Panc1 (cell line): ENCODE measurements at regions not wholly inside any gene's neighbourhood (a gene's known extent, or its start where the extent isn't known, plus 50 kb on each side); places are given as distances from the start of the nearest gene placed in this dataset.

ENCODE experiments used
- ATAC-seq: fragments of 200-7000 bp; cut with Tn5 transposase; 2 replicates; pipeline ENCODE4 v1.9.1; 2020; ENCODE audit warnings: mild to moderate bottlenecking, moderate library complexity
- BruUV-seq: library from RNA; stranded (reverse); fragments of 400-500 nt; replicated peaks from 2 replicates; lab custom pipeline; 2021; lab: Mats Ljungman, UMichigan
- CTCF ChIA-PET: fragments of 300-600 bp; sonication (Branson Sonifier 250); formaldehyde crosslinking; loops from one replicate; lab custom pipeline; 2022; ENCODE audit warnings: antibody characterized with exemption; lab: Charles Lee
- POLR2A ChIA-PET: fragments of 300-600 bp; sonication (Branson Sonifier 250); formaldehyde crosslinking; loops from one replicate; lab custom pipeline; 2022; ENCODE audit warnings: antibody characterized with exemption; lab: Charles Lee
- DNase-seq: peaks from one replicate; pipeline ENCODE4 v3.0.0-alpha.2; 2010; ENCODE audit warnings: low read depth, low spot score
- H3K27ac ChIP-seq: 2 replicates; pipeline ENCODE4 v1.5.1; 2011; ENCODE audit warnings: mild to moderate bottlenecking, low read length, inconsistent platforms
- H3K27me3 ChIP-seq: fragments of 200-500 bp; sonication (Bioruptor generic); 2 replicates; pipeline ENCODE4 v1.6.0; 2014; ENCODE audit warnings: low read length, inconsistent platforms; ENCODE audit not compliant: control insufficient read depth, insufficient read depth
- H3K36me3 ChIP-seq: fragments of 200-500 bp; sonication (Bioruptor generic); 2 replicates; pipeline ENCODE4 v1.5.1; 2014; ENCODE audit warnings: inconsistent platforms, mild to moderate bottlenecking, low read length, moderate library complexity; ENCODE audit not compliant: control insufficient read depth, insufficient read depth
- H3K4me1 ChIP-seq: 2 replicates; pipeline ENCODE4 v1.5.1; 2011; ENCODE audit warnings: inconsistent platforms, mild to moderate bottlenecking, low read length, moderate library complexity; ENCODE audit not compliant: control insufficient read depth, insufficient read depth
- H3K4me3 ChIP-seq, 2 experiments: 2 replicates each; pipeline ENCODE4 v1.5.1; 2011 to 2012; ENCODE audit warnings: low read depth in 2 of 2, low read length in 2 of 2, mild to moderate bottlenecking in 2 of 2, inconsistent platforms in 1 of 2, moderate library complexity in 1 of 2
- H3K9me3 ChIP-seq: fragments of 200-500 bp; sonication (Bioruptor generic); 2 replicates; pipeline ENCODE4 v1.5.1; 2014; ENCODE audit warnings: low read depth, mild to moderate bottlenecking, inconsistent platforms, low read length, moderate library complexity; ENCODE audit not compliant: control insufficient read depth, insufficient read depth
- CTCF ChIP-seq: fragments of 450-650 bp; IDR thresholded peaks from 2 replicates; pipeline ENCODE4 v1.5.1; 2017; ENCODE audit warnings: mild to moderate bottlenecking
- POLR2AphosphoS5 ChIP-seq: IDR thresholded peaks from 2 replicates; pipeline ENCODE4 v1.6.1; 2012; ENCODE audit warnings: mild to moderate bottlenecking, low read depth, low read length, moderate library complexity
- REST ChIP-seq, 2 experiments: IDR thresholded peaks; 2 replicates each; pipeline ENCODE4 v1.6.1; 2011 to 2012; ENCODE audit warnings: low read depth in 2 of 2, control low read depth in 1 of 2, low read length in 1 of 2, mild to moderate bottlenecking in 1 of 2, moderate library complexity in 1 of 2; ENCODE audit not compliant: insufficient read depth in 1 of 2
- SIN3A ChIP-seq: IDR thresholded peaks from 2 replicates; pipeline ENCODE4 v1.6.1; 2012; ENCODE audit warnings: low read depth, mild to moderate bottlenecking, low read length, moderate library complexity, borderline replicate concordance; ENCODE audit not compliant: insufficient read depth
- TCF7L2 ChIP-seq: IDR thresholded peaks from 2 replicates; pipeline ENCODE4 v1.6.1; 2011; ENCODE audit warnings: mild to moderate bottlenecking, low read depth, low read length, inconsistent platforms
- in situ Hi-C: cut with HindIII; loops from 2 replicates; pipeline ENCODE4 v1.10.0; 2016; ENCODE audit warnings: low sequenced_read_pairs, low pct_unique_long_range_greater_than_20kb
- intact Hi-C: fragments of 100-400 bp; cut with micrococcal nuclease; formaldehyde crosslinking; loops from one replicate; pipeline ENCODE4 v1.10.0; 2022; ENCODE audit not compliant: unreplicated experiment

- H3K27me3 ChIP-seq: no peaks in the 10 kb centered on the region
- ChIA-PET CTCF (no interaction called here), POLR2A (no interaction called here)
- no peaks in the 10 kb centered on the region for H3K4me1 ChIP-seq
- BruUV-seq: no TSS peak
- TF ChIP-seq REST (IDR thresholded peaks at IDR 0.05; ENCODE audit: insufficient read depth in 1 of 2, low read depth in 2 of 2, low read length in 1 of 2): no peak
- TF ChIP-seq CTCF: no peak
- H3K9me3 ChIP-seq: no peaks in the 10 kb centered on the region
- H3K4me3 ChIP-seq: no peak overlapping the region
- ATAC-seq (no peak), DNase-seq (no peak)
- intact Hi-C loops: no loop called here
- no peak overlapping the region for H3K27ac ChIP-seq
- in situ Hi-C loops: no loop called here
- H3K36me3 ChIP-seq: no peaks in the 10 kb centered on the region
Measured at GRCh38 chrX:124814106-124814505, 467.7 kb downstream of the SH2D1A start.

- ATAC-seq (no peak), DNase-seq (no peak)
- TF ChIP-seq TCF7L2: no peak
- no peak for TF ChIP-seq SIN3A
- no peak for TF ChIP-seq REST (IDR thresholded peaks at IDR 0.05; ENCODE audit: insufficient read depth in 1 of 2, low read depth in 2 of 2, low read length in 1 of 2)
- no peak for TF ChIP-seq POLR2AphosphoS5
- no peak for TF ChIP-seq CTCF
- no TSS peak for BruUV-seq
- POLR2A ChIA-PET: no interaction called here
- in situ Hi-C loops: no loop called here
- Histone ChIP-seq H3K36me3 (no peaks in the 10 kb centered on the region), H3K27ac (no peak overlapping the region), H3K27me3 (no peaks in the 10 kb centered on the region), H3K4me1 (no peaks in the 10 kb centered on the region), H3K4me3 (no peak overlapping the region), H3K9me3 (no peaks in the 10 kb centered on the region)
- CTCF ChIA-PET: no interaction called here
- intact Hi-C loops: no loop called here
Measured at GRCh38 chrX:124818033-124818432, 471.7 kb downstream of the SH2D1A start.
